HG03135 (cell line): ENCODE measurements at regions not wholly inside any gene's neighbourhood (a gene's known extent, or its start where the extent isn't known, plus 50 kb on each side); places are given as distances from the start of the nearest gene placed in this dataset.

Source experiments
- ATAC-seq: cut with Tn5 transposase; IDR thresholded peaks from one replicate; pipeline ENCODE4 v1.9.1; 2021; ENCODE audit warnings: mild to moderate bottlenecking, moderate library complexity; ENCODE audit not compliant: unreplicated experiment

- no peak for ATAC-seq
Measured at GRCh38 chr2:128818248-128818647, 499.6 kb upstream of the HS6ST1 start.

GRCh38 chr2:128818704-128819491, 500.2 kb upstream of the HS6ST1 start:
- ATAC-seq, result no peak

GRCh38 chr2:128820452-128820851, 501.8 kb upstream of the HS6ST1 start:
- ATAC-seq, result no peak

GRCh38 chr2:128821010-128821409, 502.3 kb upstream of the HS6ST1 start:
- ATAC-seq, result no peak

- no peak for ATAC-seq
Measured at GRCh38 chr2:128832946-128833663, 514.4 kb upstream of the HS6ST1 start.

GRCh38 chr2:128833664-128834027, 515.0 kb upstream of the HS6ST1 start:
- ATAC-seq, result no peak

GRCh38 chr2:128834207-128834879, 515.7 kb upstream of the HS6ST1 start:
- no peak for ATAC-seq

- no peak for ATAC-seq
Measured at GRCh38 chr2:128834880-128835252, 516.2 kb upstream of the HS6ST1 start.

GRCh38 chr2:128835342-128835855, 516.7 kb upstream of the HS6ST1 start:
- ATAC-seq, result no peak

GRCh38 chr2:128835974-128836373, 517.3 kb upstream of the HS6ST1 start:
- no peak for ATAC-seq

GRCh38 chr2:128836559-128837100, 518.0 kb upstream of the HS6ST1 start:
- no peak for ATAC-seq

GRCh38 chr2:128838244-128838643, 519.6 kb upstream of the HS6ST1 start:
- no peak for ATAC-seq

- no peak for ATAC-seq
Measured at GRCh38 chr2:128841803-128842202, 523.1 kb upstream of the HS6ST1 start.

GRCh38 chr2:128867311-128867710, 548.6 kb upstream of the HS6ST1 start:
- ATAC-seq, result no peak

GRCh38 chr2:128867936-128868636, 549.4 kb upstream of the HS6ST1 start:
- ATAC-seq, result no peak

- ATAC-seq, result no peak
Measured at GRCh38 chr2:128868686-128869551, 550.3 kb upstream of the HS6ST1 start.

GRCh38 chr2:128874608-128875007, 555.9 kb upstream of the HS6ST1 start:
- no peak for ATAC-seq

- no peak for ATAC-seq
Measured at GRCh38 chr2:128876986-128877983, 558.6 kb upstream of the HS6ST1 start.

- ATAC-seq, result no peak
Measured at GRCh38 chr2:128879161-128879560, 560.5 kb upstream of the HS6ST1 start.
